H1 (cell line): ENCODE measurements at regions not wholly inside any gene's neighbourhood (a gene's known extent, or its start where the extent isn't known, plus 50 kb on each side); places are given as distances from the start of the nearest gene placed in this dataset.

Source experiments
- EGR1 ChIP-seq: IDR thresholded peaks from 2 replicates; pipeline ENCODE4 v1.6.1; 2011; ENCODE audit warnings: low read depth, low read length, borderline replicate concordance
- ZNF274 ChIP-seq: IDR thresholded peaks from 2 replicates; pipeline ENCODE4 v1.7.0; 2012; ENCODE audit warnings: low read length, borderline replicate concordance; ENCODE audit errors: extremely low read depth

- TF ChIP-seq EGR1 = no peak
- TF ChIP-seq ZNF274 = no peak
Observed at GRCh38 chr13:111572956-111573761, 252.7 kb downstream of the TEX29 start (continued).
